GM19438 (cell line): ENCODE measurements at regions not wholly inside any gene's neighbourhood (a gene's known extent, or its start where the extent isn't known, plus 50 kb on each side); places are given as distances from the start of the nearest gene placed in this dataset.
A peak's percentile ranks its signal among the peaks of the same experiment; 100 is the strongest.

Experiments used
- ATAC-seq: cut with Tn5 transposase; IDR thresholded peaks from one replicate; pipeline ENCODE4 v1.9.1; 2021; ENCODE audit warnings: low read depth; ENCODE audit not compliant: unreplicated experiment

DNA sequence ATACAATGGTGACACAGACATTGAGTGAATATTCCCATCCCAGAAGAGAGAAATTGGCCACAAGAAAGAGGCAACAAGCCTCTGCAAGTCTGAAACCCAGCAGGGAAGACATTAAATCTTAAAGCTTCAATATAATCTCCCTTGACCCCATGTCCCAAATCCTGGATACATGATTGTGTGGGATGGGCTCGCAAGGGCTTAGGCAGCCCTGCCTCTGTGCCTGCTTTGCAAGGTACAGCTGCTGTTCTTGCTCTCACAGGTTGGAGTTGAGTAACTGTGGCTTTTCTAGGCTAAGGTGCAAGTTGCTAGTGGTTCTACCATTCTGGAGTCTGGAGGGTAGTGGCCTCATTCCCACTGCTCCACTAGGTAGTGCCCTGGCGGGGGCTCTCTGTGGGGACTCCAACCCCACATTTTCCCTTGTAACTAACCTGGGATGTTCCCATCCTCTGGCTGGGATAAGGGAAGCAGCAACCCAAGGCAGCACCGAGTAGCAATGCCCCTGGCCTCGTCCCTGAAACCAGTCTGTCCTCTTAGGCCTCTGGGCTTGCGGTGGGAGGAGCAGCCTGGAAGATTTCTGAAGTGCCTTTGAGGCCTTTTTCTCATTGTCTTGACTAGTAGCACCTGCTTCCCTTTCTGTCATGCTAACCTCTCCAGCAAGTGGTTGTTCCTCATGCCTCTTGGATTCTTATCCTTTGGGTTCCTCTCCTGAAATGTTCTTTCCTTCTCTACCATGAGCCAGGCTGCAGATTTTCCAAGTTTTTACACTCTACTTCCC lies 90.0 kb downstream of the FAM174B start:
- no peak for ATAC-seq

GRCh38 chr15:92561754-92562153 lies 93.8 kb downstream of the FAM174B start:
- ATAC-seq, result no peak

DNA sequence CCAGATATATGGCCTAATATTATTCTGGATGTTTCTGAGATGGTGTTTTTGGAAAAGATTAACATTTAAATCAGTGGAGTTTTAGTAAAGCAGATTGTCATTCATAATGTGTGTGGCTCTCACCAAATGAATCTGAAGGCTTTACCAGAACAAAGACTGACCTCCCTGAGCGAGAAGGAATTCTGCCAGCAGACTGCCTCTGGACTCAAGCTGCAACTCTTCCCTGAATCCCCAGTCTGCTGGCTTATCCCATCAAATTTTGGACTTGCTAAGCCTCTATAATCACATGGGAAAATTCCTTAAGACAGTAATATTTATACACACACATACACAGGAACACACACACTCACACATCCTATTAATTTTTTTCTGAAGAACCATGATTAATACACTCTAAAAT lies 102.3 kb downstream of the FAM174B start:
- no peak for ATAC-seq

DNA sequence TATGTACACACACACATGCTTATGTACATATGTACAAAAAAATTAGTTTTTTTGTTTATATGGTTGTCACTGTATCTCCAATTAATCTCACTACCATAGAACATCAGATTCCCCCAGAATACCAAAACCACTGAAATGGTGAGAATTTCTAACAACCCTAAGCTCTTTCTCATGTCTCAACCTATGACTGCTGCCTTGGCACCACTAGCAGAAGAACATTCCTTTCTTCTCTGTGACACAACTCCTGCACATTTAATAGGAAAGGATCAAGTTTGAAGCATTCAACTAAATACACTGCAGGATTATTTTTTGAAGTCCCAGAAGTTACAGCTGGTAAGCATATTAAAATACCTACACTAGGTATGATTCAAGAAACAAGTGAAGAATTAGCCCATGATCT lies 109.6 kb downstream of the FAM174B start:
- no peak for ATAC-seq

- no peak for ATAC-seq
Observed at GRCh38 chr15:92541291-92542200, 114.0 kb downstream of the FAM174B start.

DNA sequence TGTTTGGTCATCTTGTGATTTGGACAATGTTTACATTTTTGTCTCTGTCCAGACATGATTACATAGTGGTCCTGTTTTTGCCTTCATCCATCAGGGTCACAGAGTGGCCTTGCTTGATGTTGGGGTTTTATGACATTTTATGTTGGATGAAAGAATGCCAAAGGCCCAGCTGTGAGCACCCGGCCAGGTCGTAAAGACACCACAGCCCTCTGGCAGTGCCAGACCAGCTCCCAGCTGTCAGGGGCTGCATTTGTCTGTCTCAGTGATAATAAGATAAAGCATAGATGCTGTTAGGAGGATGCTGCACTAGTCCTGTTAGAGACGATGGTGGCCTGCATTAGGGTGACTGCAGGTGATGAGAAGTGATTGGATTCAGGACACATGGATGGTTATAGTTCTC lies 117.5 kb downstream of the FAM174B start:
- no peak for ATAC-seq

- no peak for ATAC-seq
Observed at GRCh38 chr15:92533298-92533697, 122.3 kb downstream of the FAM174B start.

DNA sequence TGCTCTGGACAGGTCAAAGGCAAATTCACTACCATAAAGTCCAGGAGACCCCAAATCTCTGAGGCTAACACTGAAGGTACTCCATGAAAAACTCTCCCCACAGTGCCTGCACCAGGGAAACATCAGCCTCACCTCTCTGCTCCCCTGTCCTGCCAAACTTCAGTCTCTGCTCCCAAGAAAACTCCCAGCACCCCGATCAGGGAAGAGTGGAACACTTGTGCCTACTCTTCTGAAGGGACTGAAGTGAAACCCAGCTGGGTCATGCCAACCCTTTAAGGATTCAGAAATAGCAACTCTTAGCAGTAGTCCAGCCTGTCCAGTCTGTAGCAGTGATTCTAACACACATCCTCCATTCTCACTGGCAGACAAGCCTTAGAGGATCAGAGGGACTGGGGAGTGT lies 124.2 kb downstream of the FAM174B start:
- no peak for ATAC-seq

- no peak for ATAC-seq
Observed at GRCh38 chr15:92528736-92529135, 126.8 kb downstream of the FAM174B start.

DNA sequence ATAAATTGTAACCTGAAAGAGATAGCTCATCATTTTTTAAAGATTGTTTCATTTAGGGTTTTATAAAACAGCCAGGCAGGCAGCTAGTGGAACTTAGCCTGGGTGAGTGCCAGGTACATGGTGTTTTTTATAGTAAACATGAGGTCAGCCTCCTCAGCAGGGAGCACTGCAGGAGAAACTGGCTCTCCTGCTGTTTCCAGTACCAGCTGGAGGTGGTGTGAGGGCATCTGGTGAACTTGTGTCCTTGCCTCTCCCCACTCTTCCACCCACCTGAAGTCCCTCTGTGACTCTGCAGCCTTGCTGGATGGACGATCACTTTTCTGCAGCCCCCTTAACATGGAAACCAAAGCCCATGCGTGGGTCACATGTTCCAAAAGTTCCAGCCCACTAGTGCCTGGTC lies 128.4 kb downstream of the FAM174B start:
- ATAC-seq, result no peak

- no peak for ATAC-seq
Observed at GRCh38 chr15:92525758-92526245, 129.8 kb downstream of the FAM174B start.

DNA sequence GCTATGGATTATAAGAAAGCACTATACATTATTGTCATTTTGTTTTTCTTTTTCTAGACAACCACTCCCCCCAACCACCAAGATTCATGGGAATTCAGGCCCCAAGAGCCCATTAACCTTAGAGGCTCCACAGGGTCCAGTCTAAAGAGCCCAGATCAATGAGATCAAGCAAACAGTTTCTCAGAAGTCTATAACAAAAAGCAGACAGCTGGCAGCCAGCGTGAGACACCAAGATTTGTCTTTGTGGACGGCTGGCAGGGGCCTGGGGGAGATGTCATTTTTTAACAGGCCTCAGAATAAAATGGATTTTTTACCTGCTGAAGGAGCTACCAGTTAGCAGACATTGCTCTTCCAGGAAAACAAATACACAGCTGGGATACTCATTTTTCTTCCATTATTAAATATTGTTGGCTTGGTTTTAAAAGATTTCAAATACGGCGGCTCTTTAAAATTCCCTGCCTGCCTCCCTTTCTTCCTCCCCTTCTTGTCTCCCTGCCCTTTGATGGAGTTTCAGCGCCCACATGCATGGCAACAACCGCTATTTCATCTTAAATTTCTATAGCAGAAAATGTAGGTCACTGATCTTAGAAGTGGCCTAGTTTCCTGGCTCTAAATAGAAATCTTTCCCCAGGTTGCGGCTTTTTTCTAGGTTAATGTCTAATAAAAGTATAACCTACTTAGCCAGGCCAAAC lies 130.6 kb downstream of the FAM174B start:
- no peak for ATAC-seq

DNA sequence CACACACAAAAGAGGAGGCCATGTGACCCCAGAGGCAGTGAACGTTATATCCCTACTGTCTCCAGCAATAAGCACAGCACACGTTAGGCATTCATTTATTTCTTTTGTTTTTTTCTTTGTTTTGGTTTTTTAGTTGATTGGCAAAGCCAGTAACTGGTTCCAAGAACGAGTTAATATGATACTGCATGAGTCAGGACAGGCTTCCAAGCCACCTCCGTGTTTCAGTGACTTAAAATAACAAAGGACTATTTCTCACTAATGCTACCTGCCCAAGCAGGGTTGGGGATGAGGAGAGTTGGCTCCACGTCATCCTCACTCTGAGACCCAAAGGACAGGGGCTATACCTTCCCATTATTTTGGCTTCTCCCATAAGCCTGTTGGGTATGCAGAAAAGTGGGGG lies 130.5 kb downstream of the ST8SIA2 start:
- no peak for ATAC-seq

- ATAC-seq, result no peak
Observed at GRCh38 chr15:92523176-92523575, 129.5 kb downstream of the ST8SIA2 start.

DNA sequence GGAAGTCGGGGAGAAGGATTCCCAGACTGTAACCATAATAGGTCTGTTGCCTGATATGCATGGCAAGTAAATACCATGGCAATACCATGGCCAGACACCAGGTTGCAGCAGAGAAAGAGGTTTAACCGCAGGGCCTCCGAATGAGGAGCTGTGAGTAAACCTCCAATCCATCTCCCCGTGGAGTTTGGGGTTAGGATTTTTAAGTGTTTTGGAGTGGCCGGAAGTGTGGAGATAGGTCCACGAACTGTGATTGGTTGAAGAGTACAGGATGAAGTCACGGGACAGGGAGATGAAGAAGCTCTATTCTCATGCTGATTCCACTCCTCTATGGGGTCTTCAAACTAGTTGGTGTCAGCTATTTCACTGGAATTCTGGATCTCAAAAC lies 127.9 kb downstream of the ST8SIA2 start:
- peak; percentile 78 for ATAC-seq

GRCh38 chr15:92520914-92521623 lies 127.4 kb downstream of the ST8SIA2 start:
- ATAC-seq, result peak; percentile 62

DNA sequence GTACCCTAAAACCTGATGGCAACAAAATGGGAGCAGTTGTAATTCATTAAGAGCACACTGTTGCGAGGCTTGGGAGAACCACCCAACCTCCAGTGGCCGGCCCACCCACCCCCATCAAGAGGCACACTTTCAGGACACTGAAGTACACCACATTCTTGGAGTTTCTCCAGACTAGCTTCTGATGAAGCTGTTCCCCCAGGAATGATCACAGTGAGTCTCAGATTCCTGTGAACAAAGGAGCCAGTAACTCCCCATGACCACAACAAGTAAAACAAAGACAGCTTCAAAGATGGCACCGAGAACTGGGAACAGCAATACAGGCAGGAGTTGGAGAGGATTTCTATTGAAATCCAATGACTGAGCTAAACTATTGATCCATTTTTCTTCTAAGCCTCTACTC lies 126.0 kb downstream of the ST8SIA2 start:
- ATAC-seq, result no peak
